ENCODE measurements at regions not wholly inside any gene's neighbourhood (a gene's known extent, or its start where the extent isn't known, plus 50 kb on each side); places are given as distances from the start of the nearest gene placed in this dataset.

DNA sequence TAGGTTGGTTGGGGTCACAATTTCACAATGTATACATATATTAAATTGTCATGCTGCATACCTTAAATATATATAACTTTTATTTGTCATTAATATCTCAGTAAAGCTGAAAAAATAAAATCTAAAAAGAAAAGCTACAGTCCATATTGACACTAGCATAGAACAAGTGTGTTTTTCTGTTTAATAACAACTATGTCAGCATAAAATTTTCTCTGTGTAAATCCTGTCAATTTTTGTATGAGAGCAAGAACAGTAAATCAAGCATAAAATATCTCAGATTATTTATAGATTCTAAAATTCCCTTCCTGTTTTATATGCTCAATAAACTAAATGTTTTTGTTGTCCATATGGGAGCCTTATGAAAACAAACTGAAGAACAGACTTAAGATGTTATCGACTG, 739.2 kb downstream of the MRPL39 start:
- TF ChIP-seq, protein P1, sequence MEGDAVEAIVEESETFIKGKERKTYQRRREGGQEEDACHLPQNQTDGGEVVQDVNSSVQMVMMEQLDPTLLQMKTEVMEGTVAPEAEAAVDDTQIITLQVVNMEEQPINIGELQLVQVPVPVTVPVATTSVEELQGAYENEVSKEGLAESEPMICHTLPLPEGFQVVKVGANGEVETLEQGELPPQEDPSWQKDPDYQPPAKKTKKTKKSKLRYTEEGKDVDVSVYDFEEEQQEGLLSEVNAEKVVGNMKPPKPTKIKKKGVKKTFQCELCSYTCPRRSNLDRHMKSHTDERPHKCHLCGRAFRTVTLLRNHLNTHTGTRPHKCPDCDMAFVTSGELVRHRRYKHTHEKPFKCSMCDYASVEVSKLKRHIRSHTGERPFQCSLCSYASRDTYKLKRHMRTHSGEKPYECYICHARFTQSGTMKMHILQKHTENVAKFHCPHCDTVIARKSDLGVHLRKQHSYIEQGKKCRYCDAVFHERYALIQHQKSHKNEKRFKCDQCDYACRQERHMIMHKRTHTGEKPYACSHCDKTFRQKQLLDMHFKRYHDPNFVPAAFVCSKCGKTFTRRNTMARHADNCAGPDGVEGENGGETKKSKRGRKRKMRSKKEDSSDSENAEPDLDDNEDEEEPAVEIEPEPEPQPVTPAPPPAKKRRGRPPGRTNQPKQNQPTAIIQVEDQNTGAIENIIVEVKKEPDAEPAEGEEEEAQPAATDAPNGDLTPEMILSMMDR (IDR thresholded peaks at IDR 0.05; ENCODE audit: low read depth, low read length) = no peak
- TF ChIP-seq EZH2phosphoT487 (IDR thresholded peaks at IDR 0.05; ENCODE audit: low read depth) = no peak

Data from OCI-LY3 (cell line).